CD4-positive, alpha-beta memory T cell (primary cell): ENCODE measurements at regions not wholly inside any gene's neighbourhood (a gene's known extent, or its start where the extent isn't known, plus 50 kb on each side); places are given as distances from the start of the nearest gene placed in this dataset.

Experiments used
- CTCF ChIA-PET: fragments of 350-600 bp; sonication (Branson Sonifier 250); formaldehyde crosslinking; loops from one replicate; lab custom pipeline; 2021; ENCODE audit warnings: inconsistent platforms; ENCODE audit not compliant: partially characterized antibody; lab: Charles Lee
- POLR2A ChIA-PET: fragments of 350-600 bp; sonication (Branson Sonifier 250); formaldehyde crosslinking; loops from one replicate; lab custom pipeline; 2021; ENCODE audit not compliant: partially characterized antibody; lab: Charles Lee
- DNase-seq, 5 donors: peaks; one replicate each; pipeline versions ENCODE4 v3.0.0 to v3.0.0-alpha.2; 2020 to 2022; ENCODE audit warnings: mixed read lengths in 1 of 5
- H3K27ac ChIP-seq: one replicate; pipeline ENCODE4 v1.7.0; 2013; ENCODE audit warnings: low read depth, low read length
- H3K27me3 ChIP-seq: 2 replicates; pipeline ENCODE4 v1.7.0; 2013; ENCODE audit warnings: mild to moderate bottlenecking, low read length, moderate library complexity; ENCODE audit not compliant: insufficient read depth
- H3K36me3 ChIP-seq: 2 replicates; pipeline ENCODE4 v1.7.0; 2013; ENCODE audit warnings: mild to moderate bottlenecking, low read length, moderate library complexity; ENCODE audit not compliant: insufficient read depth
- H3K4me1 ChIP-seq: 2 replicates; pipeline ENCODE4 v1.7.0; 2013; ENCODE audit warnings: mild to moderate bottlenecking, low read length, moderate library complexity; ENCODE audit not compliant: insufficient read depth
- H3K4me3 ChIP-seq, 2 donors: one replicate each; pipeline ENCODE4 v1.7.0; 2013; ENCODE audit warnings: low read length in 2 of 2, mild to moderate bottlenecking in 1 of 2
- H3K9me3 ChIP-seq, 2 donors: one replicate each; pipeline ENCODE4 v1.7.0; 2013; ENCODE audit warnings: low read length in 2 of 2, control low read depth in 1 of 2; ENCODE audit not compliant: control insufficient read depth in 1 of 2
- H3K27ac Mint-ChIP-seq, 7 donors: one replicate each; pipeline ENCODE4 v1.8.0; 2020 to 2021; ENCODE audit warnings: mixed read lengths in 7 of 7, mild to moderate bottlenecking in 6 of 7, inconsistent platforms in 3 of 7, moderate library complexity in 3 of 7
- H3K27me3 Mint-ChIP-seq, 2 donors: one replicate each; pipeline ENCODE4 v1.8.0; 2020 to 2021; ENCODE audit warnings: mixed read lengths in 2 of 2
- H3K36me3 Mint-ChIP-seq, 2 donors: one replicate each; pipeline ENCODE4 v1.8.0; 2020 to 2021; ENCODE audit warnings: mixed read lengths in 2 of 2, inconsistent platforms in 1 of 2, mild to moderate bottlenecking in 1 of 2
- H3K4me1 Mint-ChIP-seq, 4 donors: one replicate each; pipeline ENCODE4 v1.8.0; 2020 to 2021; ENCODE audit warnings: mixed read lengths in 4 of 4, mild to moderate bottlenecking in 1 of 4
- H3K4me3 Mint-ChIP-seq, 8 donors: one replicate each; pipeline ENCODE4 v1.8.0; 2020 to 2021; ENCODE audit warnings: mixed read lengths in 8 of 8, mild to moderate bottlenecking in 7 of 8, moderate library complexity in 6 of 8, inconsistent platforms in 3 of 8
- H3K9me3 Mint-ChIP-seq, 8 donors: one replicate each; pipeline ENCODE4 v1.8.0; 2020 to 2021; ENCODE audit warnings: mixed read lengths in 8 of 8, mild to moderate bottlenecking in 5 of 8, inconsistent platforms in 3 of 8, moderate library complexity in 1 of 8
- intact Hi-C: fragments of 100-400 bp; cut with micrococcal nuclease; formaldehyde crosslinking; loops from one replicate; pipeline ENCODE4 v1.15.1; 2023

GRCh38 chr4:22573198-22573597 is 57.3 kb upstream of the ADGRA3 start:
- H3K27ac ChIP-seq = no peak overlapping the region
- intact Hi-C loops = no loop called here
- Mint-ChIP-seq H3K4me3 (no peak overlapping the region), H3K4me1 (no peaks in the 10 kb centered on the region), H3K36me3 (no peaks in the 10 kb centered on the region), H3K27me3 (no peaks in the 10 kb centered on the region), H3K27ac (no peak overlapping the region), H3K9me3 (peaks cover 0 to 37% (median 25%) of the 10 kb centered on the region in 8 donors)
- ChIA-PET CTCF (no interaction called here), POLR2A (no interaction called here)
- H3K4me1 ChIP-seq = no peaks in the 10 kb centered on the region
- H3K4me3 ChIP-seq = no peak overlapping the region
- no peaks in the 10 kb centered on the region for H3K27me3 ChIP-seq
- no peaks in the 10 kb centered on the region for H3K36me3 ChIP-seq
- H3K9me3 ChIP-seq = peaks cover 0 to 3% of the 10 kb centered on the region in 2 donors
- DNase-seq = no peak

- H3K9me3 ChIP-seq = peaks cover 0 to 3% of the 10 kb centered on the region in 2 donors
- ChIA-PET CTCF (no interaction called here), POLR2A (no interaction called here)
- Mint-ChIP-seq H3K4me1 (no peaks in the 10 kb centered on the region), H3K27ac (no peak overlapping the region), H3K36me3 (no peaks in the 10 kb centered on the region), H3K9me3 (peaks cover 0 to 39% (median 22%) of the 10 kb centered on the region in 8 donors), H3K4me3 (no peak overlapping the region), H3K27me3 (no peaks in the 10 kb centered on the region)
- no peak for DNase-seq
- H3K4me3 ChIP-seq = no peak overlapping the region
- H3K27ac ChIP-seq = no peak overlapping the region
- intact Hi-C loops = no loop called here
- H3K4me1 ChIP-seq = no peaks in the 10 kb centered on the region
- no peaks in the 10 kb centered on the region for H3K36me3 ChIP-seq
- no peaks in the 10 kb centered on the region for H3K27me3 ChIP-seq
Measured at GRCh38 chr4:22573641-22574040, 57.8 kb upstream of the ADGRA3 start.

GRCh38 chr4:22574424-22574823 is 58.6 kb upstream of the ADGRA3 start:
- Histone ChIP-seq H3K4me1 (no peaks in the 10 kb centered on the region), H3K9me3 (peaks cover 0 to 3% of the 10 kb centered on the region in 2 donors), H3K27ac (no peak overlapping the region), H3K36me3 (no peaks in the 10 kb centered on the region), H3K4me3 (no peak overlapping the region), H3K27me3 (no peaks in the 10 kb centered on the region)
- Mint-ChIP-seq H3K4me1 (no peaks in the 10 kb centered on the region), H3K4me3 (no peak overlapping the region), H3K27me3 (no peaks in the 10 kb centered on the region), H3K9me3 (peaks cover 0 to 35% (median 17%) of the 10 kb centered on the region in 8 donors), H3K36me3 (no peaks in the 10 kb centered on the region), H3K27ac (no peak overlapping the region)
- intact Hi-C loops = no loop called here
- DNase-seq = no peak
- ChIA-PET POLR2A (no interaction called here), CTCF (no interaction called here)

GRCh38 chr4:22574880-22575279 is 59.0 kb upstream of the ADGRA3 start:
- Histone ChIP-seq H3K4me3 (no peak overlapping the region), H3K9me3 (peaks cover 0 to 3% of the 10 kb centered on the region in 2 donors), H3K36me3 (no peaks in the 10 kb centered on the region), H3K4me1 (no peaks in the 10 kb centered on the region), H3K27ac (no peak overlapping the region), H3K27me3 (no peaks in the 10 kb centered on the region)
- peaks cover 0 to 32% (median 16%) of the 10 kb centered on the region in 8 donors for H3K9me3 Mint-ChIP-seq
- no peak for DNase-seq
- ChIA-PET CTCF (no interaction called here), POLR2A (no interaction called here)
- intact Hi-C loops = no loop called here
- H3K27me3 Mint-ChIP-seq = no peaks in the 10 kb centered on the region
- no peaks in the 10 kb centered on the region for H3K36me3 Mint-ChIP-seq
- no peak overlapping the region for H3K4me3 Mint-ChIP-seq
- no peaks in the 10 kb centered on the region for H3K4me1 Mint-ChIP-seq
- H3K27ac Mint-ChIP-seq = no peak overlapping the region

GRCh38 chr4:22587253-22587652 is 71.4 kb upstream of the ADGRA3 start:
- no peak overlapping the region for H3K4me3 Mint-ChIP-seq
- H3K9me3 ChIP-seq = no peaks in the 10 kb centered on the region
- POLR2A ChIA-PET = no interaction called here
- H3K36me3 ChIP-seq = no peaks in the 10 kb centered on the region
- intact Hi-C loops = no loop called here
- no peak overlapping the region for H3K4me3 ChIP-seq
- H3K27ac ChIP-seq = no peak overlapping the region
- no peaks in the 10 kb centered on the region for H3K36me3 Mint-ChIP-seq
- no peaks in the 10 kb centered on the region for H3K4me1 ChIP-seq
- DNase-seq = no peak
- no peaks in the 10 kb centered on the region for H3K27me3 ChIP-seq
- peaks cover 0 to 13% (median 3%) of the 10 kb centered on the region in 8 donors for H3K9me3 Mint-ChIP-seq
- no peak overlapping the region for H3K27ac Mint-ChIP-seq
- H3K4me1 Mint-ChIP-seq = no peaks in the 10 kb centered on the region
- CTCF ChIA-PET = no interaction called here
- H3K27me3 Mint-ChIP-seq = no peaks in the 10 kb centered on the region

- ChIA-PET POLR2A (no interaction called here), CTCF (no interaction called here)
- H3K27me3 Mint-ChIP-seq = no peaks in the 10 kb centered on the region
- DNase-seq = no peak
- H3K4me1 Mint-ChIP-seq = no peaks in the 10 kb centered on the region
- Histone ChIP-seq H3K36me3 (no peaks in the 10 kb centered on the region), H3K4me3 (no peak overlapping the region), H3K4me1 (no peaks in the 10 kb centered on the region), H3K9me3 (no peaks in the 10 kb centered on the region), H3K27me3 (no peaks in the 10 kb centered on the region), H3K27ac (no peak overlapping the region)
- no peaks in the 10 kb centered on the region for H3K36me3 Mint-ChIP-seq
- intact Hi-C loops = no loop called here
- peaks cover 0 to 8% (median 1%) of the 10 kb centered on the region in 8 donors for H3K9me3 Mint-ChIP-seq
- H3K27ac Mint-ChIP-seq = no peak overlapping the region
- H3K4me3 Mint-ChIP-seq = no peak overlapping the region
Measured at GRCh38 chr4:22593933-22594332, 78.1 kb upstream of the ADGRA3 start.

- H3K9me3 ChIP-seq = no peaks in the 10 kb centered on the region
- H3K4me1 ChIP-seq = no peaks in the 10 kb centered on the region
- intact Hi-C loops = no loop called here
- Mint-ChIP-seq H3K4me3 (no peak overlapping the region), H3K9me3 (peaks cover 0 to 5% (median 3%) of the 10 kb centered on the region in 8 donors), H3K4me1 (no peaks in the 10 kb centered on the region), H3K36me3 (no peaks in the 10 kb centered on the region), H3K27me3 (no peaks in the 10 kb centered on the region), H3K27ac (no peak overlapping the region)
- H3K4me3 ChIP-seq = no peak overlapping the region
- DNase-seq = no peak
- H3K36me3 ChIP-seq = no peaks in the 10 kb centered on the region
- no peaks in the 10 kb centered on the region for H3K27me3 ChIP-seq
- POLR2A ChIA-PET = no interaction called here
- CTCF ChIA-PET = no interaction called here
- no peak overlapping the region for H3K27ac ChIP-seq
Measured at GRCh38 chr4:22595684-22596083, 79.8 kb upstream of the ADGRA3 start.

GRCh38 chr4:22596409-22596808 is 80.5 kb upstream of the ADGRA3 start:
- intact Hi-C loops = no loop called here
- Mint-ChIP-seq H3K36me3 (no peaks in the 10 kb centered on the region), H3K27ac (no peak overlapping the region), H3K9me3 (peaks cover 0 to 5% (median 3%) of the 10 kb centered on the region in 8 donors), H3K4me3 (no peak overlapping the region), H3K27me3 (no peaks in the 10 kb centered on the region), H3K4me1 (no peaks in the 10 kb centered on the region)
- POLR2A ChIA-PET = no interaction called here
- Histone ChIP-seq H3K4me1 (no peaks in the 10 kb centered on the region), H3K27ac (no peak overlapping the region), H3K27me3 (no peaks in the 10 kb centered on the region), H3K4me3 (no peak overlapping the region), H3K36me3 (no peaks in the 10 kb centered on the region), H3K9me3 (no peaks in the 10 kb centered on the region)
- DNase-seq = no peak
- CTCF ChIA-PET = no interaction called here
